Iris pigment epithelial cell (primary cell): ENCODE measurements at regions not wholly inside any gene's neighbourhood (a gene's known extent, or its start where the extent isn't known, plus 50 kb on each side); places are given as distances from the start of the nearest gene placed in this dataset.

Source experiments
- DNase-seq: peaks from one replicate; pipeline ENCODE4 v3.0.0-alpha.2; 2011; ENCODE audit warnings: low read depth

- DNase-seq: no peak
Observed at GRCh38 chr2:153196378-153197058, 282.0 kb downstream of the RPRM start.

GRCh38 chr2:153195342-153195741 is 283.2 kb downstream of the RPRM start:
- no peak for DNase-seq

- no peak for DNase-seq
Observed at GRCh38 chr2:153189091-153189888, 289.3 kb downstream of the RPRM start.

DNA sequence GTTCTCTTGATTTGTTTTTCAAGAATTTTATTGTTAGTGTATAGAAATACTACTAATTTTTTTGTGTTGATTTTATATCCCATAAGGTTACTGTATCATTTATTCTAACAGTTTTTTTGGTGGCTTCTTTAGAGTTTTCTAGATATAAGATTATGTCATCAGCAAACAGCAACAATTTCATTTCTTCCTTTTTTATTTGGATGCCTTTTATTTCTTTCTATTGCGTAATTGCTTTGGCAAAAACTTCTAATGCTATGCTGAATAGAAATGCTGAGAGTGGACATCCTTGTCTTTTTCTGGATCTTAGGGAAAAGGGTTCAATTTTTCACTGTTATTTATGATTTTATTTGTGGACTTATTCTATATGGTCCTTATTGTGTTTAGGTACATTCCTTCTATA is 298.8 kb downstream of the RPRM start:
- DNase-seq: no peak

DNA sequence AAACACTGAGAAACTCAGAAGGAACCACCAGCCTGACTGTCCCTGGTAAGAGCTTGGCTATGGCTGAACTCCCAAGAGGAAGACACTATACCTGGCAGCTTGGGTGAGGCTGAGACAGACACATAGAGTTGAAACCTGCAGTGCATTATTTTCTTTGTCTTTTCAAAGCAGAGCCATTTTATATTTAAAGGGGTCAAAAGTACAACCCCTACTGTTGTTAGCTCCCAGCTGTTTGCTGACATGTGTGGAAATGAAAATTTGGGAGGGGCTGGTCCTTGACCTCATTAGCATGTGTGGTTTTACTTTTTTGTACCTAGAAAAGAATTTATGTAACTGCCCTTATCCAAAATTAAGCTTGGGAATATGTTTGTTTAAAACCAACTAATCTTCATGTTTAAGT is 309.0 kb downstream of the RPRM start:
- no peak for DNase-seq

GRCh38 chr2:153165021-153165420 is 313.5 kb downstream of the RPRM start:
- no peak for DNase-seq

DNA sequence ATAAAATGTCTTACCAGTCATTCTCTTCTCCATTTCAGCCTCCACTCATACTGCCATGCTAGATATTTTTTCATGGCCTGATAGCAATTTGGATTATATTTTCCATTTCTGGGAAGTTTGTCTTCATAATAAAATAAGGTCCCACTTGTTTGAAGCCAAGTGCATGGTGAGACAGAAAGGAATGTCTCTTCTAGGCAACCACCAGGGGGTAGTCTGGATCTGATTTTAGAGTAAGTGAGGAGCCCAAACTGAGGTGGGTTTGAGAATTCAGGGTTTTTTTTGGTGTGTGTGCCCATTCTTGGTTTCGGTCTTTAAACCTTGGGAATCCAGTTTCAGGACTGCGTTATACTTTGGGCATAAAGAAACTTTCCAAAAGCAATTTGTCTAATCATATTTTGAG is 315.5 kb downstream of the RPRM start:
- peak; percentile 3 for DNase-seq

GRCh38 chr2:153156743-153157142 is 321.8 kb downstream of the RPRM start:
- no peak for DNase-seq

GRCh38 chr2:153152036-153152435 is 326.5 kb downstream of the RPRM start:
- no peak for DNase-seq

DNA sequence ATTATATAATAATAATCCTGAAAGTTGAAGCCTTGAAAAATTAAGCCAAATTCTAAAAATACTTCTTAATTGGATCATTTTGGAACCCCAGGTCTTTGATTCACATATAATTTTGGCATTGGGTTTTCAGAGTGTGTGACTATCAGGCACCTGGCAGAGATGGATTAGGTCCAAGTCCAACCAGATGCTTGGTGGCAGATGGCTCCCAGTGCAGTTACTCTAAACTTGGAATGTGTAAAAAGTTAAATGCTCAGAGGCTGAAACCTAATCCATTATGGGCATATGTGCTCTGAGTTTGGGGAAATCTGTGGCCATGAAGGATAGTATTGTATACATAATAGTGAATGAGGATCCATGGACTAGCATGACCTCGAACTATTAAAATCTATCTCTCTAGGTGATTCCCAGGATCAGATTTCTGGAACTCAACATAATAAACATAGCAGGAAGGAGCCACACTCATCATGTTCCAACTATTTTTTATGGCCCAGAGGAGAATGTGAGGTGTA is 333.0 kb downstream of the RPRM start:
- DNase-seq: no peak

- no peak for DNase-seq
Observed at GRCh38 chr2:153143540-153143939, 335.0 kb downstream of the RPRM start.

DNA sequence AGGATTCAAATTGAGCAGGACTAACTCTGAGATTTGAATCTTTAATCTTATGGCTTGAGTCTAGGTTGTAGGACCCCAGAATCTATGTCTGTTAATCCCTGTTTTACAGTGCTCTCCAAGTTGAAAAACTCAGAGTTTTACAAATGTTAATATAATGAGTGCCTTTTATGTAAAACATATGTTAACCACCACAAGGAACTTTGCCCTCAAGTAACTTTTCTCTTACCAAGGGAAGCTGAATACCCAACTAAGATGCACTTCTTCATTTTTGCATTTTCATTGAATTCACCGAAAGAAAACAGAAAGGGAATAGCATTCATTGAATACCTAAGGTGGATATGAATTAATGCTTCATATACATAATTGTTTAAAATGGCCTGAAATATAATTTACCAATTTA is 338.1 kb downstream of the RPRM start:
- DNase-seq: no peak

GRCh38 chr2:153138651-153139375 is 339.7 kb downstream of the RPRM start:
- no peak for DNase-seq

- DNase-seq: no peak
Observed at GRCh38 chr2:153136216-153136615, 342.3 kb downstream of the RPRM start.

GRCh38 chr2:153134725-153135124 is 343.8 kb downstream of the RPRM start:
- no peak for DNase-seq

DNA sequence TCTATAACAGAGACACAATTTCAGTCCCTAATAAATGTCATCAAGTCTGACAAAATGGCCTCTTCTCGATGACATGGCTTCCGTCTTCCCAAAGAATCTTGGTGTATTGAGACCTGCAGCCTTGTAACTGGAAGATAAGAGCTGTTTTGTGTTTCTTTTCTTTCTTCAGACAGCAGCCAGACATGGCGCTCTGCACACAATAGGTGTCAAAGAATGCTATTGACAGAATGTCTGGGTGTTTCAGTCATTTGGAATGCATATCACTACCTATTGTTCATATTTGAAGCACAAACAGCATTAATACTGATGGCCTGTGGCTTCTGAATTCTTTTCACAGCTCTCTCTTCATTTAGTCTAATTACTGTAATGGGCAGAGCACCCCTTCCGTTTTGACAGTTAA is 344.8 kb downstream of the RPRM start:
- no peak for DNase-seq

- DNase-seq: no peak
Observed at GRCh38 chr2:153132418-153132817, 346.1 kb downstream of the RPRM start.

DNA sequence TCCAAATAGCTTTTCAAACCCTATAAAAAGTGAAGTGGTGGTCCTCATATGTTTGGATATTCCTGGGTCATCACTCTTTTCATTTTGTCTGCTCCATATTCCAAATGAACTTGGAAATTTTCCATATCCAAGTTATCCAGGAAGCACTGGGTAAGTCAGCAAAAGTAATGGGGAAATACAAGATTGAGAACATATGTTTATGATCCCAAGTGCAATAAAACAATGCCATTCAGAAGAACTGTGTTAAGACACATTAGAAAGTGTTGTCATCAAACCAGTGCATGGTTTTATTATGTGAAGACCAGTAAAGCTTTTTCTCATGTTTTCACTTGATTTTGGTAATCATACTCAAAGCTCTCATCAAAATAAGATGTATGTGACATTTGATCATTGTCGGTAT is 363.4 kb downstream of the RPRM start:
- DNase-seq: no peak

DNA sequence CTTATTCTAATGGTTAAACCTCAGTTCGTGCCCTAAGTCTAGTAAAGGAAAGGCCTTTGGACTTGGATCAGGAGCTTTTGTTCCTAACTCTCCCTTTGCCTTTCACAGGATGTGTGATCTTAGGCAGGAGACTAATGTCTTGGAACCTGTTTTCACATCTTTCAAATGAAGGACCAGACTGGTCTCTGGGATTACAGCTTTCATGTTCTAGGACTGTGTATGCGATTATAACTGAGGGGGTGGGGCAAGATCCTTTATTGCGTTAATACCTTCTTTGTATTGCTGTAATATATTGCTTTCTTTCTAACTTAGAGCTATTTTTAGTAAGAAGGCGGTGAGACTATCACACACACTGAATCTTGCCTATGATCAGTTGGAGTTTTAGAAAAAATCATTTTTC is 368.1 kb downstream of the RPRM start:
- no peak for DNase-seq

DNA sequence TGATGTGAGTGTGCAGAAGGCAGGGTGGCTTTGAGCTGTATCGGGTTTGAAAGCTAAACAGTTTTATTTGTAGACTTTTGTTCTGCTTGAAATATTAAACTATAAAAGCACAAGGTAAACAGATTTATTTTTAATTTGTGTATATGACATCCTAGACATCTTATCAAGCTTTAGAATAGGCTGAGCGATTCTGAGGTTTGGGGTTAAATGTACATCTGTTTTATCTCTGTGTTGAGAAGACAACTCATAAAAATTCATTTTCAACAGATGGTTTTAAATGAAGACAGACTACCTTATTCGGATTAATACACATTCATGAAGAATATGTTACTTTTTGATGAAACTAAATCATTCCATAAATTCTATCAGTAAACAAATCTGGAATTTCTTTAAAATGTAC is 368.8 kb downstream of the RPRM start:
- DNase-seq: no peak

DNA sequence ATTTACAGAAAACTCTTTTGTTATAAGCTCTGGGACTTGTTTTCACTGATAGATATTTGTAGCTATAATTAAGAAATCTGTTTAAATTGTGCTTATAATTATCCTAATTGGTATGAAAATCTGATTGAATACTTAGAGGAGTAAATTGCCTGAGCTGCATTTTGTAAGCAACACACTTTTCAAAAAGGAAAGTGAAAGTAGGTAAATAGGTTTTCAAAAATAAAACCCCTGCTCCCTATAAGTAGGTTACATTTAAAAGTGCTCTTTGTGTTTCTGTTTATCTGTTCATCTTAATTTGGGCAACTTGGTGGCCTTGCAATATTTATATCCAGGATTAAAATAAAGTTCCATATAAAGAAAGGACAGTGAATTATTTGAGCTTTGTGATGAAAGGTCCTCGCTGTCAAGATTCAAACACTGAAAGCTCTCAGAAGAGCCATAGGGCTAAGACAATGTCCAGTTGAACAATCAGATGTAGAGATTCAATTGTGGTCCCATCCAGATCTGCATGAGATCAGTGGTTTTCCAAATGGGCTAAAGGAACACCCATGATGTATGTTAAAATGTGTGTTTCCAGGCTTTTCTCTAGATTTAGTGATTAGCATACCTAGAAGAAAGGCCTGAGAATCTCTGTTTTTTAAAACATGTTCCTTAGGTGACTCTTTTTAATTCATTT is 371.6 kb downstream of the RPRM start:
- DNase-seq: no peak

- no peak for DNase-seq
Observed at GRCh38 chr2:153105829-153106578, 372.6 kb downstream of the RPRM start.
